HG03039 (cell line): ENCODE measurements at regions not wholly inside any gene's neighbourhood (a gene's known extent, or its start where the extent isn't known, plus 50 kb on each side); places are given as distances from the start of the nearest gene placed in this dataset.

ENCODE experiments used
- ATAC-seq: cut with Tn5 transposase; IDR thresholded peaks from one replicate; pipeline ENCODE4 v1.9.1; 2021; ENCODE audit warnings: mild to moderate bottlenecking, moderate library complexity; ENCODE audit not compliant: unreplicated experiment

DNA sequence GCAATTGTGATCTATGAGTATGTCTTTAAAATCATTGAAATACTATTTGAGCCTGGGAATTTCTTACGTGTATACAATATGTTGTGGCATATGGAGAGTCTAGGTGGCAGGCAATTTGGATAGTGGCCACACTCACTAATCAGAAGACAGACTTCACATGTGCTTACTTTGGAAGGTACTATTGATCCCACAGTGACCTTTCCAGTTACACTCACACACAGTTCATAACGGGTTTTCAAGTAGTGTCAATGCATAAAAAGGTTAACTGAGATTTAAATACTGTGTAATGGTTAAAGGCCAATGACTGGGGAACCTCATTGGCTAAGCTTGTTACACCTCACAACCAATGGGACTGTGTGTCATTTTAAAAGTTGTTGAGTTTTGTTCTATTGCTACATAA, 783.2 kb downstream of the RPA4 start:
- ATAC-seq, result no peak

DNA sequence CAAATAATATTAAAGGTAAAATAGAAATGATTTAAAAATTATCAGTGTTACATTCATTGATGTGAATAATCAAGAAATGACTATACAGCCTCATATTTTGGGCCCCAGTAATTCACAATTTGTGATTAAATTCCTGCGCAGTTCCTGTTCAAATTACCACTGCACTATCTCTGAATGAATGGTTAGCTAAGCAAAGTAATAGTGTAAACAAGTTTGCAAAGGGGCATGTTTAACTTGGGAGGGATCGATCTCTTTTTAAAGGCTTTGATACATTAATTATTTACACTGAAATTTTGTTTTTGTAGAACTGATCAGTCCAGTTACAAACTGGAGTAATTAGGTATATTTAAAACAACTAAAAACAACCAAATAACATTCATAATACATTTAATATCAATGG, 784.4 kb downstream of the RPA4 start:
- no peak for ATAC-seq

DNA sequence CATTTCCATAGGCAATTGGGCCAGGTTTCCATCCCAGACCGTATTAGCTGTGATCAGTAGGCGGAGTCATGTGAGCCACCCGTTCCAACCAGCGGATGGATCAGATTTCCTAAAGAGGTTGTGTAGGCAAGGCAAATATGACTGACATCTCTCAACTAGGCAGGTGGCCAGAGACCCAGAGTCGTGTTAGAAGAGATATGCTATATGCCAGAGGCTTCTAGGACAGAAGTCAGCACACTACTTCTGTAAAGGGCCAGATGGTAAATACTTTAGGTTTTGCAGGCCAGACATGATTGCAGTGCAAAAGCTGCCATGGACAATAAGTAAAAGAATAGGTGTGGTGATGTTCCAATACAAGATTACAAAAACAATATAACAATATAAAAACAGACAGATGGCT, 788.4 kb downstream of the RPA4 start:
- no peak for ATAC-seq

DNA sequence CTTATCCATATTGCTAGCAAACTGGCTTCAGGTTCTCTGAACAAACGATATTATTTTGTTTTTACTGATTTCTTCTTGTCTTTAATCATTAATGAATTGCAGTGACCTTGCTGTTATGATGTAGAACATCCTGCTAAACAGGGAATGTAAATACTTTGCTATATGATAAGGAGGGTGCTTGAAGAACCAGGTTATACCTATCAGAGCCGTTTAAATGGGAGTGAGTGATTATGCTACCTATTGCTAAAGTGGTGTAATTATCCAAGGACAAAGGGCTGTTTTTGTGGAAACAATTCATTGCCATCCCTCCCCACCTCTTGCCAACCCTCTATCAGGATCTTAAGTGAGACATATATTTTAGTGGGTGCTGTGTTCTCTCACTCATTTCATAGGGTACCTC, 788.9 kb downstream of the RPA4 start:
- ATAC-seq, result no peak

DNA sequence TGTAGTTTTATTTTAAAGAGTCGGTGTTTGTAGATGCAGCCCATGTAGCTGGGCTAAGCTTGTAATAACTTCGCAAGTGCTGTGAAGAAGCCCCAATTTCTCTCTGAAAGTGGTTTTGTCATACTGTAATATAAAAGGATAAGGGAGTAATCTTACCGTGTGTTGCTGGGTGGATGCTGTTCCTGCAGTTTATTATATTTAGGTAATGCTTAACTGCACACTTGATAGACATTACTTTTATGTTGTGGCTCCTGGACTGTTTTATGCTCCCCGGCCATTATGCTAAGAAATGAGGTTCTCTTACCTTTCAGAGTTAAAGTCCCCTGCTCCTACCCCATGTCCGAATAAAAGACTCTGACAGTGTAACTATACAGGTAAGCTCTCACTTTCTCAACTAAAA, 789.4 kb downstream of the RPA4 start:
- ATAC-seq, result no peak

DNA sequence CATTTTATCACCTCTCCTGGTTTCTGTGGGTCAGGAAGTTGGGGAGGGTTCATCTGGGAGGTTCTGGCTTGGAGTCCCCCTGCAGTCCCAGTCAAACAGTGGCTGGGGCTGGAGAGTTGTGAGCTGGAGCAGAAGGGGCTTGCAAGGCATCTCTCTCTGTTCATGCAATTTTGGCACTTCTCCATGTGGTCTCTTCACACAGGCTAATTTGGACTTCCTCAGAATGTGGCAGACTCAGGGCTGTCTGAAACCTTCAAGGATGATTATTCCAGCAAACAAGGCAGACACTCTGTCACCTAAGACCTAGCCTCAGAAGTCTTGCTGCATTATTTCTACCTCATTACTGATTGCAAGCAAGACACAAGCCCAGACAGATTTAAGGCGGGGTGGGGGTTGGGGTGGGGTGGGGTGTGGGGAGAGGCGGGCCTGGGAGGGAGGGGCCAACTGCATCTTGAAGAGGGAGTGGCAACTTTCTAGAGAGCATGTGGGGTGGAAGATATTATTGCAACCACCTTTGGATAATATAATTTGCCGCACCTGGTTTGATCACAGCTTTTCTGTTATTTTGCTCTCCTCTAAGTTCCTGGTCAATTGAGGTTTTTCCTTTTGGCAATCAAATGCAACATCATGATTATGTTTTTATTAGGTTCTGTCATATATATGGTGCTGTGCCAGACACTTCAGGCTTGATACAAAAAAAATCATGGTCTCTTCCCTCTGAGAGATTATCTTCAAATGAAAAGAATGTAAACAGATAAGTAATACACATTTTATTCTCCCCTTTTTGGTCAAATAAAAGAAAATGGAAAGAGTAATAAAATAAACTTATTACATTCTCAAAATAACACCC, 799.5 kb downstream of the RPA4 start:
- no peak for ATAC-seq

DNA sequence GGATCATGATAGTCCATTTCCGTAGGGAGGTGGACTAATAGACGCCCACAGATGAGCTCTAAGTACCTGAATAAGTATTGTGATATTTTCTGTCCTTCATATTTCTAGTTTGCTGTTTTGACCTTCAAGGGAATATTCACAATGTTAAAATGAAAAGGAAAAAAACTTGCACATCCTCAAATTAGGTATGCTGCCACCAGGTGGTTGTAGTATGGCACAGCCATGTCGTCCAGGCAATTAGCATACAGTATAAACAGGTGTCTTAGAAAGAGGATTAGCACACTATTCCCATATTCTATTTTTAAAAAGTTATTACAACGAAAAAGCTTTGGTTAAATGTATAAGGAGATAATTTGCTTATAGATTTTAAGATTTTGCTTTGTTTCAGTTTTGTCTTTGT, 802.0 kb downstream of the RPA4 start:
- no peak for ATAC-seq

DNA sequence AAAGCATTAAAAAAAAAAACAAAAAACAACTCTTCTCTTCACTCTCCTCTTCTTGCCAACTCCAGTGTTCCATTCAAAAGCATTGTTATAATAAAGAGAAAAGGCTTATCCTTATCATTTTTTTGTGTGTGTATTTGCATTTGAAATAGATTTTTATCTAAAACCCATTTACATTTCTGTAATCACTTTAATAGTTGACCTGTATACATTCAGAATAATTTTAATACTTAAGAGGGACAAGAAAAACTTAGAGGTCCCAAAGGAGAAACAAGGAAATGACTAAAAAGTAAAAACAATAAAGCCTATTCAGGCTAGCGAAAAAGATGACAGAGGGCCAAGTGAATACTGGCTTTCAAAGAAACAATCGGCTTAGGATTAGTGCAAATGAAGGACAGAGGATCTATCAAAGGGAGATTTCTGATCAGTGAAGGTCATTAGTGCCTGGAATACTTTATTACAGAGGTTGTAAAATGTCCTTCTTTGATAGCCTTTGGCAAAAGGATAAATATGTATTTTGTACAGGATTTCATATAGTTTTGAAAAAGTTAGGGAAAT, 808.3 kb downstream of the RPA4 start:
- ATAC-seq, result no peak

DNA sequence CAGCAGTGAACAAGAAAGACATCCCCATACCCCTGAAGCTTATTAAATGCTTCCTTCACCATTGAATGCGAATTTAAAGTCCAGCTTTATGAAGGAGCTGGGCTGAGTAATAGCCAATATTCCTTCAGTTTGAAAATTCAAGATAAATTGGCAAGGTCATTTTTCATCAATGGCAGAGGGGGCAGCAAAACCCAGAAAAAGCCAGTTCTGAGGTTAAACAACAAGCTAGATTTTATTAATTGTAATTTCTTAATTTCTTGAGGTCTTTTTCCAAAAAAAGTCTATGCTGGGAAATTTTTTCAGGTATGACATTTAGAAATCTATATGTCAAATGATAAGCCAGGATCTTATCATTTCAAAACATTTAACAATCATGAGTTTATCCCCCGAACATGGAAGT, 808.9 kb downstream of the RPA4 start:
- no peak for ATAC-seq

DNA sequence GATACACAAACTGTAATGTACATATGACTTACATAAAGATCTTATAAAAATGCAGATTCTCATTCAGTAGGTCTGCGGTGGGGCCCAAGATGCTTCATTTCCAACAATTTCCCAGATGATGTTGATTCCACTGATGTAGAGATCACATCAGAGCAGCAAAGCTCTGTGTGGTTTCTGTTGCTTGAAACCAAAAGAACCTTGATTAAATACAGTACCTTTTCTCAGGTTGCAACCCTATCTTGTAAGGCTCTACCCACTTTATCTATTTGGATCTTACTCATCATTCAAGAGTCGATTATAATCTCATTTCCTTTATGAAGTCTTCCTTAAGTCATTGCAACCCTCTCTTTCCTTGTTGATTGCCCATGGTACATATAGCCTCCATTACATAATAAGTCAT, 816.8 kb downstream of the RPA4 start:
- ATAC-seq, result no peak

DNA sequence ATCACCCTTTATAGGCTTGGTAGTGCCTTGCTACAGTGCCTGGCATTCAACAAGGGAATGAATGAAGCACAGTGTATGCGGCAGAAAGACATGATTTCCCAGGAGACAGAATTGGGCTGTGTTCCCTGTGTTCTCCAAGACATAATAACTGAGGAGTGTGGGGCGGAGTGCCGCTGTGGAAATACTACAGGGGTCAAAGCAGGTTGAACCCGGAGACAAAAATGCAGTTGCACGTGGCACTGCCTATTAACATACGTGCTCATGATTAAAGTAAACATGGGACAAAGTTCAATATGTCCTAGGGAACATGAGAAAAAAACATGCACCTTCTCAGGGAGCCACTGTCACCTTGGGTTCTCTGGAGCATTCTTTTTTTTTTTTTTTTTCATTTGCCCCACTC, 820.8 kb downstream of the RPA4 start:
- ATAC-seq, result no peak

DNA sequence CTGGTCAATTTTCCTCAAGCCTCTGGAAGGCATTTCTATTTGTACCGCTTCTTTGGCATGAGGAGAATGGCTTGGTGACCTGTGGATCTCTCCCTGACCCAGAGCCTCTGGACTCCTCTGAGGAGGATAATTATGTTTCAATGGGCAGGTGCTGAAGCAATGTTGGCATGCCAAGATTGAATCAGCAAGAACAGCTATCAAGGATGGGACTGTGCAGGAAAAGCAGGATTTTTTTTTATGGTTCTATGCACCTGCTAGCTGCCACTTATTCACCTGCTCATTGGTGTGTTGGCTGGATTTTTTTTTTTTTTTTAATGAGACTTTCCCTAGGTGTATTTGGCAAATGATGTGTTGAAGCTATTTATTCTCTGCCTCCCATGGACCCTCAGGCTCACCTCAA, 821.2 kb downstream of the RPA4 start:
- ATAC-seq, result no peak

DNA sequence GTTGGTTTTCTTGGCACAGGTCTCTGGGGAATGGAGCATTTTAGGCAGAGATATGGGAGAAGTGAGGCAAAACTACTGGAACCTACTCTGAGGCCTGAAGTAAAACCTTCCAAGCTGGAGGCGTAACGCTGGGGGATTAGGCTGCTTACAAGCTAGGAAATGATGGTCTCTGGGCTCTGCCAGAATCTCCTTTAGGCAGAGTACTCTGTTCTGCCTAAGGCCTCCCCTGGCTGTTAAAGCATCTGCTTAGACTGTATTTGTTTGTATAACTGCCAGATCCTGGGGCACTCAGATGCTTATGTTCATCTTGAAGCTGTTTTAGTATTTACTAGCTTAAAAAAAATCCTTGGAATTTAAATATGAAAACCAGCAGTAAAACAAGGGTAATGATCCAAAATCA, 822.2 kb downstream of the RPA4 start:
- no peak for ATAC-seq

DNA sequence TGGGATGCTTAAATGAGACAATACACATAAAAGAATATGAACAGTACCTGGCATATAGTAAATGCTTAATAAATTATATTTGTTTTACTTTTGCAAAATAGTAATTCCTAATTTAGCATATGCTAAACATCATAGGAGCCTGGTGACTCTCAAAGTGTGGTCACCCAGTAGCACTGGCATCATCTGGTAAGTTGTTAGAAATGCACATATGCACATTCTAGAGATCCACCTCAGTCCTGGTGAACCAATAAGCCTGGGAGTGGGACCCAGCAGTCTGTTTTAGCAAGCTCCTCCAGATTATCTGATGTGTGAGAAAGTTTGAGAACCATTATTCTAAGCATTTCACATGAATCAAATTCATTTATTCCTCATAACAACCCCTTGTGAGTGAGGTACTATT, 830.4 kb downstream of the RPA4 start:
- no peak for ATAC-seq

DNA sequence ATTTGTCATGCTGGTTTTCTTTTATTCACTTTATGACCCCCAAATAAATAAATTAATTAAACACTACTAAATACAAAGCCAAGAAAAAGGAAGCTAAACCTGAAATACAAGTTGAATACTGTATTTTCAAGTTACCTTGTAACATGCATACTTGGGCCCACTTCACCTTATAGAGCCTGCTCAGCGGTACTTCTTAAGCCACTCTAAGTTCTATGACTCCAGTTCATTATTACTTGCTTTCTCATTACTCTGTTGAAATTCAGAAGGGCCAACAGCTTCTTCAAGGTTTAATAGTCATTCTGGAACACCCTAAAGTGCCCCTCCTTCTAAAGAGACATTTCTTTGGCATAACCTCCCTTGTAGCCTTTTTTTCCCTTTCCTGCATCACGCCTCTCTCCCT, 844.5 kb downstream of the RPA4 start:
- ATAC-seq, result no peak

DNA sequence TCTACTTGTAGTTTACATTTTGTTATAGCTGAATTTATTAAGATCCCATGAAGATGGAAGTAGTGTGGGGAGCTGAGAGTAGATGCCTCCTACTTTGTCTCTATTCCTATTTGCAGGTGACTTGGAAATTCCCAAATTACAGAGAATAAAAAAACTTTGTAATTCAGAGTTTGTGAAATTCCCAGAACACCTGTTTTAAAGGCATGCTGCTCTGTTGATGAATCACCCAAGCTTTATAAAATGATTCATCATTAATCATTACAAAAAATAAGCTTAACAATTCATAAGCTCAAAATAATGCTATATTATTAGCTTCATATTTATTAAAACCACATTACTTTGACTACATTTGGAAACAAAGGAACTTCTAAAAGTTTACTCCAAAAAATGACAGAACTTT, 856.3 kb downstream of the RPA4 start:
- no peak for ATAC-seq

DNA sequence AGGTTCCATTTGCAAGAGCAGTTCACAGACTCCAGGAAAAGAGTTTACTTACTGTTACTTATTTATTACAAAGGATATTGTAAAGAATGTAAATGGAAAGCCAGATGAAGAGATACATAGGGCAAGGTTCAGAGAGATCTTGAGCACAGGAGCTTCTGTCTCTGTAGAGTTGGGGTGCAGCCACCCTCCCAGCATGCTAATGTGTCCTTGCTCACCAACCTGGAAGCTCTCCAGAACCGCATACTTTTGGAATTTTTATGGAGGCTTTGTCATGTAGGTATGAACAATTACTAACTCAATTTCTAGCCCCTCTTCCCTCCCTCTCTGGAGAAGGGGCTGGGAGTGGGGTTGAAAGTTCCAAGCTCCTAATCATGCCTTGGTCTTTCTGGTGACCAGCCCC, 857.2 kb downstream of the RPA4 start:
- ATAC-seq, result no peak

DNA sequence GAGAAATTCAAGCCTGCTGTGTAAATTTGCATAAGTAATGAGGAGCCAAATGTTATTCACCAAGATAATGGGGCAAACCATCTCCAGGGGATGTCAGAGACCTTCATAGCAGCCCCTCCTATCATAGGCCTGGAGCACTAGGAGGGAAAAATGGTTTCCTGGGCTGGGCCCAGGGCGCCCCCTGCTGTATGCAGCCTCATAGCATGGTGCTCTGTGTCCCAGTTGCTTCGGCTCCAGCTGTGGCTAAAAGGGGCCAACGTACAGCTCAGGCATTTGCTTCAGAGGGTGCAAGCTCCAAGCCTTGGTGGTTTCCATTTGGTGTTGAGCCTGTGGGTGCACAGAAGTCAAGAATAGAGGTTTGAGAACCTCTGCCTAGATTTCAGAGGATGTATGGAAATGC, 859.3 kb downstream of the RPA4 start:
- ATAC-seq, result no peak

DNA sequence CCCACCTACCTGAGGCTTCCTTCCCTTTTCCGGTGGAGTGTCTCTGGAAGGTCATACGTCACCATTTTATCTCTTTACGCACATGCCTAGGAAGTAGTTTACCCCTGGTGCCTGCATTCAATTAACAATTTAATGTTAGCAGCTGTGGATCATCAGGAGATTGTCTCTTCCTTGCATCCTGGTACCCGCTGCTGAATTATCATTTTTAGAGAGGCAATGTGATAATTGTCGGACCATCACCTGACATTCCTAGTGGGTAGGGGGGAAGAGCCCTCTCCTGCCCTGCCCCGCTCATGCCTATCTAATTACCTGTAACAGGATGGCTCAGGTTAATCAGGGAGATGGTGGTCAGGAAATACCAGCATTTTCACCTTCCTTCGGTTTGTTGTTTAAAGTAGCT, 863.6 kb downstream of the RPA4 start:
- no peak for ATAC-seq

DNA sequence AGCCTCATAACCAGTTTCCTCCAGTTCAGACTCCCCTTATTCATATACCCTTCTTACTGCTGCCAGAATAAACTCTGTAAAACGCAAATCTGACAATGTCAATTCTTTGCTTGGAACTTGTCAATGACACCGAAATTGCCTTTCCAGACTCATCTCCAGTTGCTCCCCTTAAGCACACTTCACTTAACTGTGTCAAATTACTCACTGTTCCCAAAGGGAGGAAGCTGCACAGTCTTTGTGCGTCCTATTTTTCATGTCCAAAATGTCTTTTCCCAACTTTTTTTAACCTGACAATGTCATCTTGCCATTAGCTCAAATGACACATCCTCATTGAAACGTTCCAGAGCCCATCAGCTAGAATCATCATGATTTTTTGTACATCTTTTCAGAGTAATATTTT, 867.3 kb downstream of the RPA4 start:
- ATAC-seq, result no peak

DNA sequence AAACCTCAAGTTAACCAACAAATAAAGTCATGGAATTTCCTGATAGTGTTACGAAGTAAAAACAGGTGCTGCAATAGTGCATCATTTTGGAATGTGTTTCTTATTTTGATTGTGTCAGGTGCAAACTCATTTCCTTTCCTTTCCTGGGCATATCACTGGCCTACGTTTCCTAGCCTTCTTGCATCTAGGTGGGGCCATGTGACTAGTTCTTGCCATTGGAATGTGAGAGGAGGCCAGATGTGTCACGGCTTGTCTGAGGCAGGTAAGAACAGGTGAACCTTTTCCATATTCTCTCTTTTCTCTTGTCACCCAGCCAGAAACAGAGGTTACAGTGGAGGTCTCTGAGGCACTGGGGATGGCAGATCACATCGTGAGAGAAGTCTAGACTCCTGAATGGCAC, 868.0 kb downstream of the RPA4 start:
- ATAC-seq, result no peak

DNA sequence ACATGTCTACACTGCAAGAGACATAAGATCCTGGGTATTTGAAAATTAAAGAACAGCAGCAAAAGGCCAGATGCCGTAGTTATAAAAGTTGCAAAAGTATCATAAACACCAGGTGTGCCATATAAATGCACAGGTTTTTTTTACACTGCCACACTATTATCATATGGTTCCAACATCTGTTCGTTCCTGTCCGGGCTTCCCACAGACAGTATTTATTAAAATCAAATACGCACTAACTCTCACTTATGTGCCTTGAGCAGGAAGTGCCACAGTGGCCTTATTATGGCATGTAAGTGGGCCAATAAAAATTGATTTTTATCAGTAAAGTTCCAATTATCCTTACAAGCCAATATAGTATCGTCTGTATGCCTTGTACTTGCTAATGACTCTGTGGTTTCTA, 873.2 kb downstream of the RPA4 start:
- no peak for ATAC-seq

DNA sequence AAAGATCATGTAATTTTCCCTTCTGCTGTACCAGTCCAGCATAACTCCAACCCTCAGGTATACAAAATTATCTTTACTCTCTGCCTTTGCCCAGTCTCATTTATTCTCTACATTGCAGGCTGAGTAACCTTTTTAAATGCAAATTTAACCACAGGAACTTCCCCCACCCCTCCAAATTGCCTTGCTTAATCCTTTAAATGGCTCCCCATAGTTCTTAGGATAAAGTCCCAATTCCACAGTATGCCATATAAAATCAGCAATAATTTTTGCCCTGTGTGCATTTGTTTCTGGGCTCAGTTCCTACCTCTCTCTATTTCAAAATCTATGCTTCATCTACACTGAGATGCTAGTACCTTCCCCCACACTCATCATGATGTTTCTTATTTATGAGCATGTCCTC, 879.7 kb downstream of the RPA4 start:
- ATAC-seq, result no peak
